ENCODE measurements at regions not wholly inside any gene's neighbourhood (a gene's known extent, or its start where the extent isn't known, plus 50 kb on each side); places are given as distances from the start of the nearest gene placed in this dataset.

- H3K27ac ChIP-seq (ENCODE audit: low read depth in 2 of 2, low read length in 1 of 2), result no peak overlapping the region
- no peaks in the 10 kb centered on the region for H3K27me3 ChIP-seq (ENCODE audit: control insufficient read depth in 1 of 2, insufficient read depth in 2 of 2, low read length in 2 of 2)
- 49 to 54% methylated on average over 5 of the region's 5 CpGs for WGBS, 2 donors
- no peaks in the 10 kb centered on the region for H3K4me1 ChIP-seq (ENCODE audit: control insufficient read depth in 2 of 2, insufficient read depth in 2 of 2, low read length in 1 of 2)
- H3K9me3 ChIP-seq (ENCODE audit: control insufficient read depth in 2 of 2, insufficient read depth in 1 of 2, low read depth in 1 of 2, low read length in 1 of 2), result no peaks in the 10 kb centered on the region
- H3K36me3 ChIP-seq (ENCODE audit: control insufficient read depth in 2 of 2, insufficient read depth in 2 of 2, low read length in 1 of 2), result no peaks in the 10 kb centered on the region
- no peak overlapping the region for H3K4me3 ChIP-seq (ENCODE audit: low read depth in 1 of 2, low read length in 2 of 2)
These were observed 270.7 kb downstream of the TMEM167A start for GRCh38 chr5:82806513-82806912.

GRCh38 chr5:82804155-82804690, 273.0 kb downstream of the TMEM167A start:
- H3K27me3 ChIP-seq (ENCODE audit: control insufficient read depth in 1 of 2, insufficient read depth in 2 of 2, low read length in 2 of 2), result no peaks in the 10 kb centered on the region
- H3K4me3 ChIP-seq (ENCODE audit: low read depth in 1 of 2, low read length in 2 of 2), result no peak overlapping the region
- H3K9me3 ChIP-seq (ENCODE audit: control insufficient read depth in 2 of 2, insufficient read depth in 1 of 2, low read depth in 1 of 2, low read length in 1 of 2), result no peaks in the 10 kb centered on the region
- H3K4me1 ChIP-seq (ENCODE audit: control insufficient read depth in 2 of 2, insufficient read depth in 2 of 2, low read length in 1 of 2), result peaks cover 0 to 2% of the 10 kb centered on the region in 2 donors
- 83 to 93% methylated on average over 3 of the region's 3 CpGs for WGBS, 2 donors
- H3K27ac ChIP-seq (ENCODE audit: low read depth in 2 of 2, low read length in 1 of 2), result no peak overlapping the region
- no peaks in the 10 kb centered on the region for H3K36me3 ChIP-seq (ENCODE audit: control insufficient read depth in 2 of 2, insufficient read depth in 2 of 2, low read length in 1 of 2)

- Histone ChIP-seq H3K27ac (ENCODE audit: low read depth in 2 of 2, low read length in 1 of 2) (no peak overlapping the region), H3K4me3 (ENCODE audit: low read depth in 1 of 2, low read length in 2 of 2) (no peak overlapping the region), H3K4me1 (ENCODE audit: control insufficient read depth in 2 of 2, insufficient read depth in 2 of 2, low read length in 1 of 2) (peaks cover 0 to 2% of the 10 kb centered on the region in 2 donors), H3K9me3 (ENCODE audit: control insufficient read depth in 2 of 2, insufficient read depth in 1 of 2, low read depth in 1 of 2, low read length in 1 of 2) (no peaks in the 10 kb centered on the region), H3K36me3 (ENCODE audit: control insufficient read depth in 2 of 2, insufficient read depth in 2 of 2, low read length in 1 of 2) (no peaks in the 10 kb centered on the region), H3K27me3 (ENCODE audit: control insufficient read depth in 1 of 2, insufficient read depth in 2 of 2, low read length in 2 of 2) (no peaks in the 10 kb centered on the region)
- 64 to 67% methylated on average over 3 of the region's 3 CpGs for WGBS, 2 donors
These were observed 274.2 kb downstream of the TMEM167A start for GRCh38 chr5:82802954-82803353.

GRCh38 chr5:82800826-82801225, 276.4 kb downstream of the TMEM167A start:
- Histone ChIP-seq H3K4me1 (ENCODE audit: control insufficient read depth in 2 of 2, insufficient read depth in 2 of 2, low read length in 1 of 2) (peaks cover 0 to 2% of the 10 kb centered on the region in 2 donors), H3K9me3 (ENCODE audit: control insufficient read depth in 2 of 2, insufficient read depth in 1 of 2, low read depth in 1 of 2, low read length in 1 of 2) (no peaks in the 10 kb centered on the region), H3K27me3 (ENCODE audit: control insufficient read depth in 1 of 2, insufficient read depth in 2 of 2, low read length in 2 of 2) (no peaks in the 10 kb centered on the region), H3K4me3 (ENCODE audit: low read depth in 1 of 2, low read length in 2 of 2) (no peak overlapping the region), H3K27ac (ENCODE audit: low read depth in 2 of 2, low read length in 1 of 2) (no peak overlapping the region), H3K36me3 (ENCODE audit: control insufficient read depth in 2 of 2, insufficient read depth in 2 of 2, low read length in 1 of 2) (no peaks in the 10 kb centered on the region)
- 89 to 100% methylated on average over 1 of the region's 1 CpG for WGBS, 2 donors

- H3K4me3 ChIP-seq (ENCODE audit: low read depth in 1 of 2, low read length in 2 of 2), result no peak overlapping the region
- H3K9me3 ChIP-seq (ENCODE audit: control insufficient read depth in 2 of 2, insufficient read depth in 1 of 2, low read depth in 1 of 2, low read length in 1 of 2), result no peaks in the 10 kb centered on the region
- 77 to 80% methylated on average over 5 of the region's 5 CpGs for WGBS, 2 donors
- H3K4me1 ChIP-seq (ENCODE audit: control insufficient read depth in 2 of 2, insufficient read depth in 2 of 2, low read length in 1 of 2), result peaks cover 0 to 2% of the 10 kb centered on the region in 2 donors
- no peak overlapping the region for H3K27ac ChIP-seq (ENCODE audit: low read depth in 2 of 2, low read length in 1 of 2)
- H3K36me3 ChIP-seq (ENCODE audit: control insufficient read depth in 2 of 2, insufficient read depth in 2 of 2, low read length in 1 of 2), result no peaks in the 10 kb centered on the region
- H3K27me3 ChIP-seq (ENCODE audit: control insufficient read depth in 1 of 2, insufficient read depth in 2 of 2, low read length in 2 of 2), result no peaks in the 10 kb centered on the region
These were observed 277.7 kb downstream of the TMEM167A start for GRCh38 chr5:82799361-82800077.

GRCh38 chr5:82798676-82799075, 278.5 kb downstream of the TMEM167A start:
- Histone ChIP-seq H3K27ac (ENCODE audit: low read depth in 2 of 2, low read length in 1 of 2) (no peak overlapping the region), H3K9me3 (ENCODE audit: control insufficient read depth in 2 of 2, insufficient read depth in 1 of 2, low read depth in 1 of 2, low read length in 1 of 2) (no peaks in the 10 kb centered on the region), H3K4me1 (ENCODE audit: control insufficient read depth in 2 of 2, insufficient read depth in 2 of 2, low read length in 1 of 2) (peaks cover 0 to 2% of the 10 kb centered on the region in 2 donors), H3K27me3 (ENCODE audit: control insufficient read depth in 1 of 2, insufficient read depth in 2 of 2, low read length in 2 of 2) (no peaks in the 10 kb centered on the region), H3K36me3 (ENCODE audit: control insufficient read depth in 2 of 2, insufficient read depth in 2 of 2, low read length in 1 of 2) (no peaks in the 10 kb centered on the region), H3K4me3 (ENCODE audit: low read depth in 1 of 2, low read length in 2 of 2) (no peak overlapping the region)
- 36 to 43% methylated on average over 2 of the region's 2 CpGs for WGBS, 2 donors

- Histone ChIP-seq H3K27me3 (ENCODE audit: control insufficient read depth in 1 of 2, insufficient read depth in 2 of 2, low read length in 2 of 2) (no peaks in the 10 kb centered on the region), H3K27ac (ENCODE audit: low read depth in 2 of 2, low read length in 1 of 2) (no peak overlapping the region), H3K4me3 (ENCODE audit: low read depth in 1 of 2, low read length in 2 of 2) (no peak overlapping the region), H3K4me1 (ENCODE audit: control insufficient read depth in 2 of 2, insufficient read depth in 2 of 2, low read length in 1 of 2) (peaks cover 0 to 2% of the 10 kb centered on the region in 2 donors), H3K36me3 (ENCODE audit: control insufficient read depth in 2 of 2, insufficient read depth in 2 of 2, low read length in 1 of 2) (no peaks in the 10 kb centered on the region), H3K9me3 (ENCODE audit: control insufficient read depth in 2 of 2, insufficient read depth in 1 of 2, low read depth in 1 of 2, low read length in 1 of 2) (no peaks in the 10 kb centered on the region)
- 62 to 64% methylated on average over 5 of the region's 5 CpGs for WGBS, 2 donors
These were observed 280.4 kb downstream of the TMEM167A start for GRCh38 chr5:82796643-82797416.

GRCh38 chr5:82794876-82795275, 282.3 kb downstream of the TMEM167A start:
- H3K4me3 ChIP-seq (ENCODE audit: low read depth in 1 of 2, low read length in 2 of 2), result no peak overlapping the region
- no peaks in the 10 kb centered on the region for H3K9me3 ChIP-seq (ENCODE audit: control insufficient read depth in 2 of 2, insufficient read depth in 1 of 2, low read depth in 1 of 2, low read length in 1 of 2)
- H3K27ac ChIP-seq (ENCODE audit: low read depth in 2 of 2, low read length in 1 of 2), result no peak overlapping the region
- no peaks in the 10 kb centered on the region for H3K36me3 ChIP-seq (ENCODE audit: control insufficient read depth in 2 of 2, insufficient read depth in 2 of 2, low read length in 1 of 2)
- no peaks in the 10 kb centered on the region for H3K27me3 ChIP-seq (ENCODE audit: control insufficient read depth in 1 of 2, insufficient read depth in 2 of 2, low read length in 2 of 2)
- H3K4me1 ChIP-seq (ENCODE audit: control insufficient read depth in 2 of 2, insufficient read depth in 2 of 2, low read length in 1 of 2), result peaks cover 0 to 2% of the 10 kb centered on the region in 2 donors
- WGBS, 2 donors, result 82 to 83% methylated on average over 2 of the region's 2 CpGs

- 46 to 53% methylated on average over 4 of the region's 4 CpGs for WGBS, 2 donors
These were observed 283.3 kb downstream of the TMEM167A start for GRCh38 chr5:82793808-82794419.

More at GRCh38 chr5:82793808-82794419, 283.3 kb downstream of the TMEM167A start:
- no peaks in the 10 kb centered on the region for H3K4me1 ChIP-seq (ENCODE audit: control insufficient read depth in 2 of 2, insufficient read depth in 2 of 2, low read length in 1 of 2)
- H3K36me3 ChIP-seq (ENCODE audit: control insufficient read depth in 2 of 2, insufficient read depth in 2 of 2, low read length in 1 of 2), result no peaks in the 10 kb centered on the region
- H3K4me3 ChIP-seq (ENCODE audit: low read depth in 1 of 2, low read length in 2 of 2), result no peak overlapping the region
- H3K9me3 ChIP-seq (ENCODE audit: control insufficient read depth in 2 of 2, insufficient read depth in 1 of 2, low read depth in 1 of 2, low read length in 1 of 2), result no peaks in the 10 kb centered on the region
- H3K27ac ChIP-seq (ENCODE audit: low read depth in 2 of 2, low read length in 1 of 2), result no peak overlapping the region
- H3K27me3 ChIP-seq (ENCODE audit: control insufficient read depth in 1 of 2, insufficient read depth in 2 of 2, low read length in 2 of 2), result no peaks in the 10 kb centered on the region
